ENCODE measurements at regions not wholly inside any gene's neighbourhood (a gene's known extent, or its start where the extent isn't known, plus 50 kb on each side); places are given as distances from the start of the nearest gene placed in this dataset.

DNA sequence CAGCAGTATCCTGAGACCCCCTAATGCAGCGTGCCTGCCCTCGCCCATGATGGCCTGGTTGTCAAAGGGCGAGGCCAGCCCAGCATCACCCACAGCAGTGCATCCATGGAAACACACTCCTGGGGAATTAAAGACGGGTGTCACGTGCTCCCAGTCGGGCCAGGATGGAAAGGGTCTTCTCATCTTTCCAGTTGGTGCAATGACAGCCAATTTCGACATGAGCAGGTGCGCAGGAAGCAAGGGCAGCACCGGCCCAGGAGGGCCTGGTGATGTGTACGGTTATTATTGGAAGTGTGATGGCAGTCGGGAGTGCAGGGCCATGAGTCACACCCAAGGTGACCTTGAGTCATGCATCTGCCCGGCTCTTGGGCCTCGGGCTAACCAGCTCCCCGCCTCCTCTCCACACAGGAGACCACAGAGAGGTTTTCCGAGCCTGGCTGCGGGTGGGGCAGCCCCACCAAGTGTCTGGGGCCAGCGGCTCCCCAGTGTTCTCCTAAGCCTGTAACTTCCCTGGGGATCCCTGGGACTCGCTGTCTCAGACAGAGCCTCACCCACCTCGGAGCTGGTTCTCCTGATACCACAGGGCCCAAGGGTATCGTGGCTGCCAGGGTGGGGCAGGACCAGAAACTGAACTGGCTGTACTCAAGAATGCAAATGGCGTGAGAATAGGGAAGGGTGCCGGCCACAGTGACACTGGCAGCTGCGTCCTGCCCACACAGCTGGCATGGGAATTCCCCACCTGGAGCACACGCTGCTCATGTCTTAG, 119.8 kb downstream of the SIK1 start:
- H3K27ac ChIP-seq (ENCODE audit: low read length) = no peak overlapping the region
- no CpG with 5 or more reads among the region's 24 CpGs for WGBS (ENCODE audit: insufficient coverage, insufficient read length)
- no peaks in the 10 kb centered on the region for H3K9me3 ChIP-seq (ENCODE audit: control insufficient read depth, insufficient read depth, low read length)
- no peaks in the 10 kb centered on the region for H3K36me3 ChIP-seq (ENCODE audit: control insufficient read depth, insufficient read depth, low read length)
- no peaks in the 10 kb centered on the region for H3K27me3 ChIP-seq (ENCODE audit: control insufficient read depth, insufficient read depth, low read length)
- no peak overlapping the region for H3K4me3 ChIP-seq (ENCODE audit: low read length)
- no peak for DNase-seq (ENCODE audit: low read depth, low spot score)
- H3K4me1 ChIP-seq (ENCODE audit: control insufficient read depth, insufficient read depth, low read length) = peaks cover 2% of the 10 kb centered on the region; the same call in 1 of the 2 replicates

DNA sequence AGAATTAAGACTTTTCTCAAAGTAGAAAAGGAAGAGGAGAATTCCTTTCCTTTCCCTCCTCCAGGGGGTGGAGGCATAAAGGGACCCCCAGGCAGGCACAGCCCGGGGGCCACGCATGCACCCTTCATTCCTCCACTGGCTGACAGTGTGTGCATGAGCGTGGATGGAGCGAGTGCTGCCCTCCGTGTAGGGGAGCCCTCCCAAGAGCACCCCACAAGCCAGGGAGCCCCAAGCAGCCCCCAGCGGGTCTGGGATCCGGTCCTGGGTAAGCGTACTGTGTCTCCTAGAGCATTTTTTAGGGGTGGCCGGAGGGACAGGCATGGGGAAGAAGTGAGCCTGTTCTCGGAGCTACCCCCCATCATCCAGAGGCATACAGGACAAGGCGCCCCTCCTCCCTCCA, 120.5 kb downstream of the SIK1 start:
- no CpG with 5 or more reads among the region's 11 CpGs for WGBS (ENCODE audit: insufficient coverage, insufficient read length)

DNA sequence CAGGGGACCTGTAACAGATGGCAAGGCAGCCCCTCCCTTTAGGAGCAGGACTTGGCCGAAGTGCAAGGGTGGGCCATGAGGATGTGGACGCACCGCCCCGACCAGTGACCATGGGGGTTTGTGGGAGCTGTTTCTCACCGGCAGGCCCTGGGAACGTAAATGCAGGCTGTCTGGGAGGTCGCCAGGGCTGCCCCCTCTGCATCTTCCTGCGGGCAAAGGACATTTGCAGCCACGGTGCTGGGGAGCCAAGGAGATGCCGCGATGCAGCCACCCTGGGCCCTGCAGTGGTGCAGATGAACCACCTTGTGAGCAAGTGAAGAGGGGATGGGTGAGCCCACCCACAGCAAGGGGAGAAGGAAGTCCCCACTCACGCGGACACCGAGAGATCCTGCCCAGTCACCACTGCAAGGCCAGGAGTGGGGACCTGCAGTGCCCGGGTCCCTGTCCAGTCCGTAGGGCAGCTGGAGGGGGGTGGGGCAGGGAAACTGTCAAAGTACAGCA, 121.1 kb downstream of the SIK1 start:
- H3K9me3 ChIP-seq (ENCODE audit: control insufficient read depth, insufficient read depth, low read length) = no peaks in the 10 kb centered on the region
- no CpG with 5 or more reads among the region's 16 CpGs for WGBS (ENCODE audit: insufficient coverage, insufficient read length)
- H3K27ac ChIP-seq (ENCODE audit: low read length) = no peak overlapping the region
- no peaks in the 10 kb centered on the region for H3K4me1 ChIP-seq (ENCODE audit: control insufficient read depth, insufficient read depth, low read length)
- no peaks in the 10 kb centered on the region for H3K27me3 ChIP-seq (ENCODE audit: control insufficient read depth, insufficient read depth, low read length)
- DNase-seq (ENCODE audit: low read depth, low spot score) = no peak
- no peak overlapping the region for H3K4me3 ChIP-seq (ENCODE audit: low read length)
- no peaks in the 10 kb centered on the region for H3K36me3 ChIP-seq (ENCODE audit: control insufficient read depth, insufficient read depth, low read length)

More for the DNA sequence above, 120.5 kb downstream of the SIK1 start:
- DNase-seq (ENCODE audit: low read depth, low spot score) = no peak
- H3K27me3 ChIP-seq (ENCODE audit: control insufficient read depth, insufficient read depth, low read length) = no peaks in the 10 kb centered on the region
- 0 out of 2 replicates have a peak, but pooled peaks cover 2% of the 10 kb centered on the region for H3K4me1 ChIP-seq (ENCODE audit: control insufficient read depth, insufficient read depth, low read length)
- no peaks in the 10 kb centered on the region for H3K9me3 ChIP-seq (ENCODE audit: control insufficient read depth, insufficient read depth, low read length)
- H3K36me3 ChIP-seq (ENCODE audit: control insufficient read depth, insufficient read depth, low read length) = no peaks in the 10 kb centered on the region
- H3K4me3 ChIP-seq (ENCODE audit: low read length) = no peak overlapping the region
- H3K27ac ChIP-seq (ENCODE audit: low read length) = no peak overlapping the region

DNA sequence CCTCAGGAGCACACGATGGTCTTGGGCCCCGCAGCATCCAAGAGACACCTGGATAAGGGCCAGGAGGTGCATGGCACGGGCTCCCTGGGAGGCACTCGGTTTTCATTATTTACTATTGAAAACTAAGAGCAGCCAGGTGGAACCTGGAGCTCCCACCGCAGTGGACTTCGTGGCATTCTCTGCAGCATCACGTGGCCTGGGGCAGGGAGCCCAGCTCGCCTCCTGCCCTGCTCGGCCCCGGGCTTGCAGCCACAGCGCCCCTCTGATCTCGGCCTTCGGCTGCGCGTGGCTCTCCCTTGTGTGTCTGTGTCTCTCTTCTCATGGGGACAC, 121.6 kb downstream of the SIK1 start:
- H3K36me3 ChIP-seq (ENCODE audit: control insufficient read depth, insufficient read depth, low read length) = no peaks in the 10 kb centered on the region
- no peak for DNase-seq (ENCODE audit: low read depth, low spot score)
- no peak overlapping the region for H3K4me3 ChIP-seq (ENCODE audit: low read length)
- no peaks in the 10 kb centered on the region for H3K4me1 ChIP-seq (ENCODE audit: control insufficient read depth, insufficient read depth, low read length)
- no CpG with 5 or more reads among the region's 15 CpGs for WGBS (ENCODE audit: insufficient coverage, insufficient read length)
- no peaks in the 10 kb centered on the region for H3K9me3 ChIP-seq (ENCODE audit: control insufficient read depth, insufficient read depth, low read length)
- no peak overlapping the region for H3K27ac ChIP-seq (ENCODE audit: low read length)
- H3K27me3 ChIP-seq (ENCODE audit: control insufficient read depth, insufficient read depth, low read length) = no peaks in the 10 kb centered on the region

DNA sequence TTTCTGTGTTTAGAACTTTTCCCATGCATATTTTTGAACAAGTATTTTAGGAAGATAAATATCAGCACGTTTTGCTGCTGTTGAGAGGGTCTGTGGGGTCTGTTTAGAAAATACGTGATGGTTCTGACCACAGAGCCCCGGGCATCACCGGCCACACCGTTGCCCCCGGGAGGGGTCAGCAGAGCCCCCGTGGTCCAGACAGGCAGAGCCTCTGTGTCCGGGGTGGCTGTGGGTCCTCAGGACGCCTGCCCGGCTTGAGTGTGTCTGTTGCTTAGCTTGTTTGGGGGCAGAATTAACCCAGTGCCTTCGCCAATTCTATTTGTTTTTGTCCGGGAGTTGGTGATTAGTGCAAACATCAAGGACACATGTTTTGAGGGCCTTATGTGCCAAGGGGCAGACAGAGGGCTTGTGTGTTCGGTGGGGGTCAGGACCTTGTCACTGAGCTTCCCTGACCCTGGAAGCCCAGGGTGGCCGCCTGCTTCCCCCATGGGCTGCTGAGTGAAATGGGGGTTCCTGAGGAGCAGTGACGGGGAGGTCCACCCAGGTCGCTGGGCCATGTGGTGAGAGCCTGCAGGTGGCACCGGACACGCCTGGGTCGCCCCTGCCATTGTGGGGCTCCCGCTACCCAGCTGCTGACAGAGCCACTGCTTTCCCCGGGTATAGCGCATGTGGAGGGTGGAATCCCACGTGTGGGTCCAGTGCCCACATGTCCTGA, 122.2 kb downstream of the SIK1 start:
- no peak overlapping the region for H3K4me3 ChIP-seq (ENCODE audit: low read length)
- WGBS (ENCODE audit: insufficient coverage, insufficient read length) = no CpG with 5 or more reads among the region's 23 CpGs
- no peaks in the 10 kb centered on the region for H3K4me1 ChIP-seq (ENCODE audit: control insufficient read depth, insufficient read depth, low read length)
- DNase-seq (ENCODE audit: low read depth, low spot score) = no peak
- H3K9me3 ChIP-seq (ENCODE audit: control insufficient read depth, insufficient read depth, low read length) = no peaks in the 10 kb centered on the region
- no peak overlapping the region for H3K27ac ChIP-seq (ENCODE audit: low read length)
- H3K36me3 ChIP-seq (ENCODE audit: control insufficient read depth, insufficient read depth, low read length) = no peaks in the 10 kb centered on the region
- no peaks in the 10 kb centered on the region for H3K27me3 ChIP-seq (ENCODE audit: control insufficient read depth, insufficient read depth, low read length)

DNA sequence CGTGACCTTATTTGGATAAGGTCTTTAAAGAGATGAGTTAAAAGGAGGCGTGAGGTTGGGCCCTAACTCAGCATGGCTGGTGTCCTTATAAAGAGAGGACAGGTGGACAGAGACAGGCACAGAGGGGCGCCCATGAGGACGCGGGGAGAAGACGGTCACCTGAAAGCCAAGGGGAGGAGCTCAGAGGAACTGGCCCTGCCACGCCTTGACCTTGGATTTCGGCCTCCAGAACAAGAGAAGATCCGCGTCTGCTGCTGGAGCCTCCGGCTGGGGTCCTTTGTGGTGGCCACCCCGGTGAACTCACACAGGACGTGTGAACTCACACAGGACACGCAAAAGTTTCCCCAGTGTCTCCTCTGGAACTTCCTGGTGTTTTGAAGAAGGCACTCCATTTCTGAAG, 122.7 kb downstream of the SIK1 start:
- no peak for DNase-seq (ENCODE audit: low read depth, low spot score)
- no peak overlapping the region for H3K4me3 ChIP-seq (ENCODE audit: low read length)
- no peaks in the 10 kb centered on the region for H3K36me3 ChIP-seq (ENCODE audit: control insufficient read depth, insufficient read depth, low read length)
- H3K27me3 ChIP-seq (ENCODE audit: control insufficient read depth, insufficient read depth, low read length) = no peaks in the 10 kb centered on the region
- H3K9me3 ChIP-seq (ENCODE audit: control insufficient read depth, insufficient read depth, low read length) = no peaks in the 10 kb centered on the region
- WGBS (ENCODE audit: insufficient coverage, insufficient read length) = no CpG with 5 or more reads among the region's 14 CpGs
- no peaks in the 10 kb centered on the region for H3K4me1 ChIP-seq (ENCODE audit: control insufficient read depth, insufficient read depth, low read length)
- H3K27ac ChIP-seq (ENCODE audit: low read length) = no peak overlapping the region

DNA sequence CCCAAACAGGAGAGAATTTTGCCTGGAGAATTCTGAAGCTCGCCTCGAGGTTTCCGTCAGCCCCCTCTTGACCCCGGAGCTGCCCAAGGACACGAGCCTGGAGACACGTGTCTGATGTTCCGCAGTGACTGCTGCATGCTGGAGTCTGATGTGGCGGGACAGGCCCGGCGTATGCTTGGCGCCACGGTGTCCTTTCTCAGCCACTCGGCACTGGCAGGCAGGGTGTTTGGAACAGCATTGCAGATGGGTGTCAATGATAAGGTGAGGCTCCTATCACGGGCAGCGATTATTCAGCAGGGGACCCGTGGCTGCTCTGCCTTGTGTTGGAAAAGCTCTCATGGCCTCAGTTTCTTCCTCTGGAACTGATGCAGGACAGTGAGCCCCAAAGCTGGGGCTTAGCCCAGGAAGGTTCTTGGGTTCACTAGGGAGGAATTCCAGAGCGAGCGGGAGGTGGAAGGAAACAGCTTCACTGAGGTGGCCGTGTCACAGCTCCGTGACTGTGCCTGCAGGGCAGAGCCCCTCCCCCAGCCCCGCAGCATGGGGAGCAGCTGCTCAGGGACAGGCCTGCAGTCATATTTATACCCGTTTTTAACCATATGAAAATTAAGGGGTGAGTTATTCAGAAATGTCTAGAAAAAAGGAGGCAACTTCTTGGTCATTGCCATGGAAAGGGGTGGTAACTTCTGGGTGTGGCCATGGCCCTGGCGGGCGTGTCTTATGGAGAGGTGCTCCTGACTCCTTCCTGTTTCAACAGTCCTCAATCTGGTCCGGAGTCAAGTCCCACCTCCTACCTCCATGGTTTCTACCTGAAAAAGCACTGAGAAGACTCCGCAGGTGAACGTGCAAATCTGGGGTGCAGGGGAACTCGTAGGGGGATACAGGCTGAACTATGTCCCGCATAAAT, 123.4 kb downstream of the SIK1 start:
- Histone ChIP-seq H3K9me3 (ENCODE audit: control insufficient read depth, insufficient read depth, low read length) (no peaks in the 10 kb centered on the region), H3K27ac (ENCODE audit: low read length) (no peak overlapping the region), H3K4me3 (ENCODE audit: low read length) (no peak overlapping the region), H3K36me3 (ENCODE audit: control insufficient read depth, insufficient read depth, low read length) (no peaks in the 10 kb centered on the region), H3K4me1 (ENCODE audit: control insufficient read depth, insufficient read depth, low read length) (no peaks in the 10 kb centered on the region), H3K27me3 (ENCODE audit: control insufficient read depth, insufficient read depth, low read length) (no peaks in the 10 kb centered on the region)
- no peak for DNase-seq (ENCODE audit: low read depth, low spot score)
- no CpG with 5 or more reads among the region's 29 CpGs for WGBS (ENCODE audit: insufficient coverage, insufficient read length)

DNA sequence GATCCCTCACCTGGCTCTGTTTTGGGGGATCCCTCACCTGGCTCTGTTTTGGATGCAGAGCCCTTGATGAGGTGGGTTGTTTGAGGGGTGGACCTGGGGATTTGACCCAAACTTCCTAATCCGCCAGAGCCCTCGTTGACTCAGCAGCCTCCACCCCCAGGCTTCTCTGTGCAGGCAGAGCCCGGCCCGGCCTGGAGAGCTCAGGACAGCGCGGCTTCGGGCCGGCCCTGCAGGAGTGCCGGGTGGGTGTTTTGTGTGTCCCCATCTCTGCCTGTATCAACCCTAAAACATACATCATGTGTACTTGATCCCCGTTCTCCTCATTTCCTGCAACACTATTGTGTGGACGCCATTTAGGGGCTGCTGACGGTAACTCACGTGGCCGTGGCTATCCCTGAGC, 124.2 kb downstream of the SIK1 start:
- H3K27me3 ChIP-seq (ENCODE audit: control insufficient read depth, insufficient read depth, low read length) = no peaks in the 10 kb centered on the region
- no peaks in the 10 kb centered on the region for H3K4me1 ChIP-seq (ENCODE audit: control insufficient read depth, insufficient read depth, low read length)
- no peak overlapping the region for H3K27ac ChIP-seq (ENCODE audit: low read length)
- no peaks in the 10 kb centered on the region for H3K36me3 ChIP-seq (ENCODE audit: control insufficient read depth, insufficient read depth, low read length)
- no peak for DNase-seq (ENCODE audit: low read depth, low spot score)
- H3K9me3 ChIP-seq (ENCODE audit: control insufficient read depth, insufficient read depth, low read length) = no peaks in the 10 kb centered on the region
- H3K4me3 ChIP-seq (ENCODE audit: low read length) = no peak overlapping the region
- no CpG with 5 or more reads among the region's 14 CpGs for WGBS (ENCODE audit: insufficient coverage, insufficient read length)

DNA sequence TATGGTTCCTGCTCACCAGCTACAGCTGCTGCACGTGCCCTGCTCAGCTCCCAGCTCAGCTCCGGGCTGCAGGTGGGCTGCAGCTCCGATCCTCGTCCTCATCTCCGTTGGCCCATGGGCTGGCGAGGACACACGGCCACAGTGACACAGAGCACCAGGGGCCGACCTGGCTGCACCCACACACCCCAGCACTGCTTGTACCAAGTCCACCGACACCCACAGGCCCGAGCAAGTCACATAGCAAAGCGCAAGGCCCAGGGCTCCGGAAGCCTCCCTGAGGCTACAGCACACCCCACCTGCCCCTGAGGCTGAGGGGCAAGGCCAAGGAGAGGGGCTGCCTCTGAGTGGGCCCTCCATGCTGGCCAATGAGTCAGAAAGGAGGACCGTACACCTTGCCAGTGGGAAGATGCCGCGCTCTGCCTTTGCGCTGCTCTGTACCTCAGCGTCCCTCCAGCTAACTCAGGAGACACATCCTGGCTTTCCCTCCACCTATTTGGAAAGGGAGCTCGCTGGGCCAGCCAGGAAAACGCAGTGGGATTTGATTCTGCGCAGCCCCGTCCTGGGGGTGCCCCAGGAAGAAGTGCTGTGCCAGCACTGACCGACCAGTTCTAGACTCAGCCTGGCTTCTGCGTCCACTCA, 124.8 kb downstream of the SIK1 start:
- no peak for DNase-seq (ENCODE audit: low read depth, low spot score)
- H3K4me3 ChIP-seq (ENCODE audit: low read length) = no peak overlapping the region
- no CpG with 5 or more reads among the region's 23 CpGs for WGBS (ENCODE audit: insufficient coverage, insufficient read length)
- no peaks in the 10 kb centered on the region for H3K27me3 ChIP-seq (ENCODE audit: control insufficient read depth, insufficient read depth, low read length)
- no peaks in the 10 kb centered on the region for H3K36me3 ChIP-seq (ENCODE audit: control insufficient read depth, insufficient read depth, low read length)
- H3K4me1 ChIP-seq (ENCODE audit: control insufficient read depth, insufficient read depth, low read length) = no peaks in the 10 kb centered on the region
- no peak overlapping the region for H3K27ac ChIP-seq (ENCODE audit: low read length)
- H3K9me3 ChIP-seq (ENCODE audit: control insufficient read depth, insufficient read depth, low read length) = no peaks in the 10 kb centered on the region

Data from iPS DF 6.9 (cell line).